Neural progenitor cell (in vitro differentiated cells): ENCODE measurements at regions not wholly inside any gene's neighbourhood (a gene's known extent, or its start where the extent isn't known, plus 50 kb on each side); places are given as distances from the start of the nearest gene placed in this dataset.
"Not testable (repeated sequence)": the region's sequence is repeated elsewhere in the genome, so short reads cannot be mapped to it uniquely, and the experiment has no call there.

Experiments used
- DNase-seq: peaks from one replicate; pipeline ENCODE4 v3.0.0-alpha.2; 2016; ENCODE audit warnings: low spot score
- H2AFZ ChIP-seq: fragments of 200-600 bp; sonication (generic); replicated peaks from 2 replicates; pipeline ENCODE4 v1.6.1; 2016; ENCODE audit warnings: antibody characterized with exemption
- H3F3A ChIP-seq: fragments of 200-600 bp; sonication (generic); 2 replicates; pipeline ENCODE4 v1.6.1; 2016; ENCODE audit warnings: antibody characterized with exemption, low read depth
- H3K27ac ChIP-seq: fragments of 200-600 bp; sonication (generic); 2 replicates; pipeline ENCODE4 v1.5.1; 2016; ENCODE audit warnings: mild to moderate bottlenecking
- H3K27me3 ChIP-seq: fragments of 200-600 bp; sonication (generic); 2 replicates; pipeline ENCODE4 v1.6.1; 2016; ENCODE audit warnings: mild to moderate bottlenecking, moderate library complexity
- H3K36me3 ChIP-seq: fragments of 200-600 bp; sonication (generic); 2 replicates; pipeline ENCODE4 v1.5.1; 2016
- H3K4me1 ChIP-seq: fragments of 200-600 bp; sonication (generic); 2 replicates; pipeline ENCODE4 v1.6.1; 2016; ENCODE audit warnings: mixed run types
- H3K4me2 ChIP-seq: fragments of 200-600 bp; sonication (generic); 2 replicates; pipeline ENCODE4 v1.6.1; 2016
- H3K4me3 ChIP-seq: fragments of 200-600 bp; sonication (generic); 2 replicates; pipeline ENCODE4 v1.5.1; 2016
- H3K79me2 ChIP-seq: fragments of 200-600 bp; sonication (generic); 2 replicates; pipeline ENCODE4 v1.6.1; 2016; ENCODE audit warnings: low read depth
- H3K9ac ChIP-seq: fragments of 200-600 bp; sonication (generic); 2 replicates; pipeline ENCODE4 v1.6.1; 2016
- H3K9me3 ChIP-seq: fragments of 200-600 bp; sonication (generic); 2 replicates; pipeline ENCODE4 v1.5.1; 2016; ENCODE audit warnings: low read depth
- H4K20me1 ChIP-seq: fragments of 200-600 bp; sonication (generic); 2 replicates; pipeline ENCODE4 v1.6.1; 2016; ENCODE audit warnings: low read depth
- H3K27ac Mint-ChIP-seq: 3 replicates; pipeline ENCODE4 v1.8.0; 2021; ENCODE audit warnings: mixed read lengths
- H3K27me3 Mint-ChIP-seq: 2 replicates; pipeline ENCODE4 v1.8.0; 2022; ENCODE audit warnings: low read depth, mild to moderate bottlenecking, inconsistent platforms, moderate library complexity, mixed read lengths; ENCODE audit not compliant: insufficient read depth
- H3K36me3 Mint-ChIP-seq: 3 replicates; pipeline ENCODE4 v1.8.0; 2021; ENCODE audit warnings: mixed read lengths
- H3K4me1 Mint-ChIP-seq: 3 replicates; pipeline ENCODE4 v1.8.0; 2021; ENCODE audit warnings: mixed read lengths
- H3K4me3 Mint-ChIP-seq: 3 replicates; pipeline ENCODE4 v1.8.0; 2021; ENCODE audit warnings: mild to moderate bottlenecking, moderate library complexity, mixed read lengths
- H3K9me3 Mint-ChIP-seq: 3 replicates; pipeline ENCODE4 v1.8.0; 2020; ENCODE audit warnings: mixed read lengths
- CTCF ChIP-seq: fragments of 200-600 bp; sonication (generic); IDR thresholded peaks from 2 replicates; pipeline ENCODE4 v1.5.1; 2017; ENCODE audit warnings: antibody characterized with exemption, mild to moderate bottlenecking
- EZH2 ChIP-seq: fragments of 200-600 bp; sonication (generic); IDR thresholded peaks from 2 replicates; pipeline ENCODE4 v1.6.1; 2017; ENCODE audit warnings: antibody characterized with exemption, mild to moderate bottlenecking, moderate library complexity
- EZH2phosphoT487 ChIP-seq: fragments of 200-600 bp; sonication (generic); IDR thresholded peaks from 2 replicates; pipeline ENCODE4 v1.6.1; 2017; ENCODE audit warnings: antibody characterized with exemption

GRCh38 chr13:34381228-34381627 is 560.8 kb upstream of the NBEA start:
- H3K9me3 ChIP-seq, result no peaks in the 10 kb centered on the region
- no peaks in the 10 kb centered on the region for H3F3A ChIP-seq
- H2AFZ ChIP-seq, result no peak overlapping the region
- H3K27ac Mint-ChIP-seq, result no peak overlapping the region
- H3K79me2 ChIP-seq, result no peaks in the 10 kb centered on the region
- H3K4me2 ChIP-seq, result no peak overlapping the region
- H3K36me3 Mint-ChIP-seq, result no peaks in the 10 kb centered on the region
- DNase-seq, result no peak
- H3K4me3 Mint-ChIP-seq, result no peak overlapping the region
- H3K4me1 ChIP-seq, result no peaks in the 10 kb centered on the region
- no peaks in the 10 kb centered on the region for H3K27me3 ChIP-seq
- H3K27me3 Mint-ChIP-seq, result peaks cover 2% of the 10 kb centered on the region
- no peaks in the 10 kb centered on the region for H3K9me3 Mint-ChIP-seq
- no peaks in the 10 kb centered on the region for H3K36me3 ChIP-seq
- TF ChIP-seq EZH2, result no peak
- TF ChIP-seq CTCF, result no peak
- no peak for TF ChIP-seq EZH2phosphoT487
- peaks cover 3% of the 10 kb centered on the region for H3K4me1 Mint-ChIP-seq
- H3K27ac ChIP-seq, result no peak overlapping the region
- H4K20me1 ChIP-seq, result no peaks in the 10 kb centered on the region
- H3K4me3 ChIP-seq, result no peak overlapping the region
- H3K9ac ChIP-seq, result no peak overlapping the region

GRCh38 chr13:34383728-34384127 is 558.3 kb upstream of the NBEA start:
- TF ChIP-seq EZH2 (no peak), CTCF (no peak), EZH2phosphoT487 (no peak)
- H3K4me2 ChIP-seq, result no peak overlapping the region
- H3K4me3 ChIP-seq, result no peak overlapping the region
- H3K4me1 ChIP-seq, result no peaks in the 10 kb centered on the region
- no peak overlapping the region for H3K4me3 Mint-ChIP-seq
- no peaks in the 10 kb centered on the region for H3K9me3 ChIP-seq
- no peaks in the 10 kb centered on the region for H3K4me1 Mint-ChIP-seq
- DNase-seq, result no peak
- H3F3A ChIP-seq, result no peaks in the 10 kb centered on the region
- H3K36me3 ChIP-seq, result no peaks in the 10 kb centered on the region
- no peaks in the 10 kb centered on the region for H3K27me3 ChIP-seq
- H3K36me3 Mint-ChIP-seq, result no peaks in the 10 kb centered on the region
- H3K27ac Mint-ChIP-seq, result no peak overlapping the region
- H3K27me3 Mint-ChIP-seq, result no peaks in the 10 kb centered on the region
- H2AFZ ChIP-seq, result no peak overlapping the region
- H3K27ac ChIP-seq, result no peak overlapping the region
- no peaks in the 10 kb centered on the region for H3K79me2 ChIP-seq
- no peaks in the 10 kb centered on the region for H4K20me1 ChIP-seq
- H3K9me3 Mint-ChIP-seq, result no peaks in the 10 kb centered on the region
- no peak overlapping the region for H3K9ac ChIP-seq

GRCh38 chr13:34386229-34386628 is 555.8 kb upstream of the NBEA start:
- H3K9ac ChIP-seq, H4K20me1 ChIP-seq, H3K36me3 ChIP-seq, H3K4me1 Mint-ChIP-seq, H3K27ac Mint-ChIP-seq, H3K27me3 Mint-ChIP-seq, H3K27me3 ChIP-seq, H3K36me3 Mint-ChIP-seq, H3K9me3 Mint-ChIP-seq, H3K4me1 ChIP-seq, H3K79me2 ChIP-seq, H3K4me3 Mint-ChIP-seq, H3K4me2 ChIP-seq, H2AFZ ChIP-seq, H3K27ac ChIP-seq, H3F3A ChIP-seq, H3K4me3 ChIP-seq, H3K9me3 ChIP-seq, DNase-seq: not testable (repeated sequence)

GRCh38 chr13:34391076-34391475 is 551.0 kb upstream of the NBEA start:
- no peaks in the 10 kb centered on the region for H3K4me1 Mint-ChIP-seq
- H3K27me3 Mint-ChIP-seq, result no peaks in the 10 kb centered on the region
- H3K9me3 Mint-ChIP-seq, result peaks cover 6% of the 10 kb centered on the region
- no peaks in the 10 kb centered on the region for H4K20me1 ChIP-seq
- no peak overlapping the region for H3K4me2 ChIP-seq
- H3K9me3 ChIP-seq, result no peaks in the 10 kb centered on the region
- no peaks in the 10 kb centered on the region for H3K27me3 ChIP-seq
- no peak overlapping the region for H3K4me3 ChIP-seq
- no peak for DNase-seq
- no peak overlapping the region for H3K4me3 Mint-ChIP-seq
- TF ChIP-seq CTCF, result no peak
- no peak for TF ChIP-seq EZH2phosphoT487
- no peak for TF ChIP-seq EZH2
- no peak overlapping the region for H3K27ac ChIP-seq
- no peaks in the 10 kb centered on the region for H3K36me3 ChIP-seq
- no peaks in the 10 kb centered on the region for H3K36me3 Mint-ChIP-seq
- H3K9ac ChIP-seq, result no peak overlapping the region
- no peaks in the 10 kb centered on the region for H3F3A ChIP-seq
- no peak overlapping the region for H3K27ac Mint-ChIP-seq
- H2AFZ ChIP-seq, result no peak overlapping the region
- H3K4me1 ChIP-seq, result no peaks in the 10 kb centered on the region
- no peaks in the 10 kb centered on the region for H3K79me2 ChIP-seq
